Cardiac muscle cell (in vitro differentiated cells and primary cell): ENCODE measurements at regions not wholly inside any gene's neighbourhood (a gene's known extent, or its start where the extent isn't known, plus 50 kb on each side); places are given as distances from the start of the nearest gene placed in this dataset.

Source experiments
- DNase-seq, 2 donors: peaks; one replicate each; pipeline versions ENCODE4 v3.0.0 to v3.0.0-alpha.2; 2010 to 2017; ENCODE audit warnings: low read depth in 1 of 2, low spot score in 1 of 2
- H3K27ac ChIP-seq: fragments of 200-600 bp; sonication (generic); 2 replicates; pipeline ENCODE4 v1.5.1; 2016
- H3K27me3 ChIP-seq: fragments of 200-600 bp; sonication (generic); 2 replicates; pipeline ENCODE4 v1.6.0; 2016; ENCODE audit warnings: control low read depth
- H3K36me3 ChIP-seq: fragments of 200-600 bp; sonication (generic); 2 replicates; pipeline ENCODE4 v1.5.1; 2016; ENCODE audit warnings: control low read depth
- H3K4me1 ChIP-seq: fragments of 200-600 bp; sonication (generic); 2 replicates; pipeline ENCODE4 v1.8.1; 2017; ENCODE audit warnings: low read depth, mild to moderate bottlenecking, mixed run types
- H3K4me3 ChIP-seq: fragments of 200-600 bp; sonication (generic); 2 replicates; pipeline ENCODE4 v1.5.1; 2016; ENCODE audit warnings: mild to moderate bottlenecking
- H3K9me3 ChIP-seq: fragments of 200-600 bp; sonication (generic); 2 replicates; pipeline ENCODE4 v1.5.1; 2017; ENCODE audit warnings: low read depth, mild to moderate bottlenecking, control low read depth
- CTCF ChIP-seq: IDR thresholded peaks from 2 replicates; pipeline ENCODE4 v1.5.1; 2012; ENCODE audit warnings: low read depth, mild to moderate bottlenecking, low read length

- DNase-seq, result no peak
Measured at GRCh38 chr18:32545631-32546030, 74.9 kb upstream of the GAREM1 start.

GRCh38 chr18:32544088-32544487 is 73.4 kb upstream of the GAREM1 start:
- TF ChIP-seq CTCF, result no peak
- no peak overlapping the region for H3K4me3 ChIP-seq
- no peak for DNase-seq
- H3K9me3 ChIP-seq, result no peaks in the 10 kb centered on the region
- H3K27ac ChIP-seq, result no peak overlapping the region
- no peaks in the 10 kb centered on the region for H3K27me3 ChIP-seq
- no peaks in the 10 kb centered on the region for H3K36me3 ChIP-seq
- peaks cover 7% of the 10 kb centered on the region for H3K4me1 ChIP-seq

More at GRCh38 chr18:32545631-32546030, 74.9 kb upstream of the GAREM1 start:
- no peak for TF ChIP-seq CTCF
- H3K9me3 ChIP-seq, result no peaks in the 10 kb centered on the region
- no peak overlapping the region for H3K4me3 ChIP-seq
- no peaks in the 10 kb centered on the region for H3K27me3 ChIP-seq
- no peak overlapping the region for H3K27ac ChIP-seq
- no peaks in the 10 kb centered on the region for H3K36me3 ChIP-seq
- H3K4me1 ChIP-seq, result peaks cover 7% of the 10 kb centered on the region

- Histone ChIP-seq H3K9me3 (no peaks in the 10 kb centered on the region), H3K27ac (no peak overlapping the region), H3K27me3 (no peaks in the 10 kb centered on the region), H3K4me1 (no peaks in the 10 kb centered on the region), H3K36me3 (no peaks in the 10 kb centered on the region), H3K4me3 (no peak overlapping the region)
- peak in 1 of 2 donors; percentile 49 for DNase-seq
- TF ChIP-seq CTCF, result no peak
Measured at GRCh38 chr18:32542221-32542798, 71.6 kb upstream of the GAREM1 start.

- peak in 1 of 2 donors; percentile 64 for DNase-seq
- Histone ChIP-seq H3K4me3 (no peak overlapping the region), H3K36me3 (no peaks in the 10 kb centered on the region), H3K4me1 (no peaks in the 10 kb centered on the region), H3K9me3 (no peaks in the 10 kb centered on the region), H3K27ac (no peak overlapping the region), H3K27me3 (no peaks in the 10 kb centered on the region)
- TF ChIP-seq CTCF, result no peak
Measured at GRCh38 chr18:32530947-32531651, 60.4 kb upstream of the GAREM1 start.

GRCh38 chr18:32529722-32530420 is 59.2 kb upstream of the GAREM1 start:
- TF ChIP-seq CTCF, result no peak
- H3K36me3 ChIP-seq, result no peaks in the 10 kb centered on the region
- no peak for DNase-seq
- no peak overlapping the region for H3K27ac ChIP-seq
- H3K9me3 ChIP-seq, result no peaks in the 10 kb centered on the region
- no peaks in the 10 kb centered on the region for H3K27me3 ChIP-seq
- H3K4me3 ChIP-seq, result no peak overlapping the region
- H3K4me1 ChIP-seq, result no peaks in the 10 kb centered on the region
